Rectal smooth muscle tissue (tissue), 1 donor: ENCODE measurements at regions not wholly inside any gene's neighbourhood (a gene's known extent, or its start where the extent isn't known, plus 50 kb on each side); places are given as distances from the start of the nearest gene placed in this dataset.

Source experiments
- H3K27ac ChIP-seq: one replicate; pipeline ENCODE4 v1.7.0; 2013; ENCODE audit warnings: low read depth, low read length, inconsistent platforms
- H3K27me3 ChIP-seq: one replicate; pipeline ENCODE4 v1.7.0; 2013; ENCODE audit warnings: low read length; ENCODE audit not compliant: control insufficient read depth, insufficient read depth
- H3K36me3 ChIP-seq: one replicate; pipeline ENCODE4 v1.7.0; 2013; ENCODE audit warnings: low read length; ENCODE audit not compliant: control insufficient read depth, insufficient read depth
- H3K4me1 ChIP-seq: one replicate; pipeline ENCODE4 v1.7.0; 2013; ENCODE audit warnings: low read length; ENCODE audit not compliant: control insufficient read depth, insufficient read depth
- H3K4me3 ChIP-seq: one replicate; pipeline ENCODE4 v1.7.0; 2013; ENCODE audit warnings: low read length
- H3K9ac ChIP-seq: one replicate; pipeline ENCODE4 v1.7.0; 2013; ENCODE audit warnings: low read length

DNA sequence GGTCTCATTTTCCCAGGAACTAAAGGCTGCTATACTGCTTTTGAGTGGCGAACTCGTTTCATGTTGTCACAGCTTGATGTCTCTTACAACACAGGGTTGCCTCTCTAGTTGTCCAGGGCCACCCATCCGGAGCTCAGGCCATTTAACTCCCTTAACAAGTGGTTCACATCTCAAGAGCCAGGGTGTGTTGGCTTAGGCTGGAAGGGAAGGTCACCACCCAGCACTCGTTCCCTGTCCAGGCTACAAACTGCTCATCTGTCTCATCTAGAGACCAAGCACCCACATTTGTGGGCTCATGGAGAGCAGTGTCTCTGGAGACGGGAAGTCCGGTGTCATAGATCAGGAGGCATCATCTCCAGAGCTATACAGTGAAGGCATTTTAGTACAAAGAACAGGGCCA is 106.8 kb upstream of the EXOC2 start:
- H3K9ac ChIP-seq, result no peak overlapping the region
- H3K27ac ChIP-seq, result no peak overlapping the region
- H3K4me1 ChIP-seq, result no peaks in the 10 kb centered on the region
- no peaks in the 10 kb centered on the region for H3K36me3 ChIP-seq
- no peak overlapping the region for H3K4me3 ChIP-seq
- H3K27me3 ChIP-seq, result no peaks in the 10 kb centered on the region

DNA sequence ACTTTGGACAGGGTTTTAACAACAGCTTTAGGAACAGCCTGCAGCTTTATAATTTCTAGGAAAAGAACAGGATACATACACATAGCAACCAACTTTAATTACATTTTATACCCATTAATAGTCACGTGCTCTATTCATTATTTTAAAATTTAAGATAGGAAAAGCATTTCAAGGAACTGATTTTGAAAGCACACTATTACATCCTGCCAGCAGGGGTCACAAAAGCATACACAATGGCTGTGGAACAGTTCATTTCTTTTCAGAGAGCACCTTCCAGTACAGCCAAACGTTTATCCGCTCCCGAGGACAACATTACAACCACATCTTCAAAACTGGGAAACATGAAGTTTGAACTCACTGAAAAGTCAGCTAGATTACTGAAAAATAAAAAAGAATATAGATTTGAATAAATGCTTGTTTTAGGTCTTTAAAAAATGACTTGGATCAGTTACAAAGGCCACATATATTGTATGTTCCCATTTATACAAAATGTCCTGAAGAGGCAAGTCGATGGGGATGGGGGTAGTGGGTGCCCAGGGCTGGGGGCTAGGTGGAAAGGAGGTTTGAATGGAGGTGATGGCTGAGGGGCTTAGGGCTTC is 104.6 kb upstream of the EXOC2 start:
- Histone ChIP-seq H3K27ac (no peak overlapping the region), H3K36me3 (no peaks in the 10 kb centered on the region), H3K4me3 (no peak overlapping the region), H3K4me1 (no peaks in the 10 kb centered on the region), H3K27me3 (no peaks in the 10 kb centered on the region), H3K9ac (no peak overlapping the region)

- Histone ChIP-seq H3K36me3 (no peaks in the 10 kb centered on the region), H3K4me3 (no peak overlapping the region), H3K27me3 (no peaks in the 10 kb centered on the region), H3K4me1 (no peaks in the 10 kb centered on the region), H3K9ac (no peak overlapping the region), H3K27ac (no peak overlapping the region)
Observed at GRCh38 chr6:795046-795685, 102.2 kb upstream of the EXOC2 start.

GRCh38 chr6:793261-793660 is 100.3 kb upstream of the EXOC2 start:
- no peak overlapping the region for H3K27ac ChIP-seq
- H3K9ac ChIP-seq, result no peak overlapping the region
- no peak overlapping the region for H3K4me3 ChIP-seq
- H3K27me3 ChIP-seq, result no peaks in the 10 kb centered on the region
- no peaks in the 10 kb centered on the region for H3K4me1 ChIP-seq
- H3K36me3 ChIP-seq, result no peaks in the 10 kb centered on the region

GRCh38 chr6:792662-793061 is 99.7 kb upstream of the EXOC2 start:
- Histone ChIP-seq H3K27me3 (no peaks in the 10 kb centered on the region), H3K27ac (no peak overlapping the region), H3K4me1 (no peaks in the 10 kb centered on the region)

GRCh38 chr6:788058-788457 is 95.1 kb upstream of the EXOC2 start:
- no peaks in the 10 kb centered on the region for H3K4me1 ChIP-seq
- no peak overlapping the region for H3K4me3 ChIP-seq
- no peak overlapping the region for H3K27ac ChIP-seq
- H3K9ac ChIP-seq, result no peak overlapping the region
- H3K36me3 ChIP-seq, result no peaks in the 10 kb centered on the region
- no peaks in the 10 kb centered on the region for H3K27me3 ChIP-seq

More at GRCh38 chr6:792662-793061, 99.7 kb upstream of the EXOC2 start:
- Histone ChIP-seq H3K4me3 (no peak overlapping the region), H3K36me3 (no peaks in the 10 kb centered on the region), H3K9ac (no peak overlapping the region)

DNA sequence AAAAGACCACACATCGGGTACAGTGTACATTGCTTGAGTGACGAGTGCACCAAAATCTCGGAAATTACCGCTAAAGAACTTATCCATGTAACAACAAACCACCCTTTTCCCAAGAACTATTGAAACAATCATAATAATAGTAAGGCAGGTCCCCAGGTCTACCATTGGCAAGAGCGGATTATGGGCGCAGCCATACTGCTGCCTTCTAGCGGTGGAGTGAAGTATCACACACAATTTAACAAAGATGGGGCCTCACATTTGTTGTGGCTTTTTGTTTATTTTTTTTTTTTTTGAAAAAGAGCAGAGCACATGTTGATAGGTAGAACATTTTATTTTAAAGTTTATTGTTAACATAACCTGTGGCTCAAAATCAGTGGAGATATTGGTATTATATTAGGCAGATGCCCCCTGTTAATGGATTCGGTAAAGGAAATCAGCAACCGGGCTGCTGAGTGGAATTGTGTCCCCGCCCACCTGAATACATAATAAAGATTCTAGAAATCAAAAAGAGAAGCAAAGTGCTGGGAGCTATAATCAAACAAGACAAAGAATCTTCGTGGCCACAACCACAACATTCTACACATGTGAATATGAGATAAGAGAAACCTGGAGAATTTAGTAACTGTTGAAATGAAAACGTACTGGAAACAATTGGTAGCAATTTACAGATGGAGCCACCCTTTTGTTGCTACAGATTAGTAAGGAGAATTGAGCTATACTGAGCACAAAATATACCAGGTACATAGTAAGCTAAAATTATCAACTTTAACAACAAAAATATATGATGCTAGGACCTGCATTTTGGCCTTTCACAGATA is 94.2 kb upstream of the EXOC2 start:
- Histone ChIP-seq H3K4me1 (no peaks in the 10 kb centered on the region), H3K9ac (no peak overlapping the region), H3K4me3 (no peak overlapping the region), H3K36me3 (no peaks in the 10 kb centered on the region), H3K27ac (no peak overlapping the region), H3K27me3 (no peaks in the 10 kb centered on the region)

GRCh38 chr6:783966-784735 is 91.2 kb upstream of the EXOC2 start:
- no peak overlapping the region for H3K9ac ChIP-seq
- no peaks in the 10 kb centered on the region for H3K4me1 ChIP-seq
- H3K36me3 ChIP-seq, result no peaks in the 10 kb centered on the region
- no peaks in the 10 kb centered on the region for H3K27me3 ChIP-seq
- H3K4me3 ChIP-seq, result no peak overlapping the region
- no peak overlapping the region for H3K27ac ChIP-seq

- Histone ChIP-seq H3K36me3 (no peaks in the 10 kb centered on the region), H3K4me3 (no peak overlapping the region), H3K27me3 (no peaks in the 10 kb centered on the region), H3K27ac (no peak overlapping the region), H3K9ac (no peak overlapping the region), H3K4me1 (no peaks in the 10 kb centered on the region)
Observed at GRCh38 chr6:782141-782540, 89.2 kb upstream of the EXOC2 start.

DNA sequence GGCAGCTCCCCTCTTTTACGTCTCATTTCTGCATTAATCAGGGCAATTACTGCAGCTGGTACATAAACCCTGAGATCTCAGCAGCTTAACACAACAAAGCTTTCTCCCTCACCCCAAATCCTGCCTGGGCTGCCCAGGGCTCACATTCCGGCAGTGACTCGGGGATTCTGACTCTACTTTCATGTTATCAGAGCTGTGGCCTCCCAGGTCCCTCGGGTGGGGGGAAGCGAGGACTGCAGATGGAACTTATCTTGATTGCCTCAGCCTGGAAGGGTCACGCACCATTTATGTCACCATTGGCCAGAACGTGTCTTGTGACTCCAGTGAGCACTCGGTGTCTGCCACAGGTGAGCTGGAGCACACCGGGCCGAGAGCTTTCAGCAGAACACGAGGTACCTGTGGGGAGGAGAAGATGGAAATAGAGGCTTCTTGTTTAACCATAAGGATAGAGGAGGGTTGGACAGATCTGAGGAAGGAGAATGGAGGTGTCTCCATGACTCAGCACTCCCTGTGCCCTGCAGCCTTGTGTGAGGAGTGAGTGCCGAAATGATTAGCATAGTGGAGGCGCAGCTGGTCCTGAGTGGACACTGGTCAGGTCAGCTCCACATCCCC is 88.5 kb upstream of the EXOC2 start:
- no peak overlapping the region for H3K9ac ChIP-seq
- H3K4me1 ChIP-seq, result no peaks in the 10 kb centered on the region
- H3K36me3 ChIP-seq, result no peaks in the 10 kb centered on the region
- H3K27ac ChIP-seq, result no peak overlapping the region
- H3K4me3 ChIP-seq, result no peak overlapping the region
- no peaks in the 10 kb centered on the region for H3K27me3 ChIP-seq

DNA sequence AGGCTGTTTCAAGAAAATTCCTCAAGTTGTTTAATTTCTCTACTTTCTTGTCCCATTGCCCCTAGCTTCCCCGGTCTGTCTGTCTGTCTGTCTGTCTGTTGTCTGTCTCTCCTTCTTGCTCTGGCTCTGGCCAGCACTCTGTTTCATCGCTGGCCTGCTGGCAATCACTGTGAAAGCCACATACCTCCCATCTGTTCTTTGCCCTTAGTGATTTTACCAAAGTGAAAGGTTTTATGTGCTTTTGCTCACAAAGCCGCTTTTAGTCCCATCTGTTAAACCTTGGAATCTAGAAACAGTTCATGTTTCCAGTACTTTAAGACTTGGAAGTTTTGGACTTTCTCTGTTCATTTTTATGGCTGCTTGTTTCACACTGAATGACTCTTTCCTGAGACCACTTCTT is 87.8 kb upstream of the EXOC2 start:
- Histone ChIP-seq H3K4me1 (no peaks in the 10 kb centered on the region), H3K27ac (no peak overlapping the region), H3K36me3 (no peaks in the 10 kb centered on the region), H3K9ac (no peak overlapping the region), H3K4me3 (no peak overlapping the region), H3K27me3 (no peaks in the 10 kb centered on the region)

GRCh38 chr6:776951-777350 is 84.0 kb upstream of the EXOC2 start:
- H3K4me1 ChIP-seq, result no peaks in the 10 kb centered on the region
- H3K27me3 ChIP-seq, result no peaks in the 10 kb centered on the region
- H3K27ac ChIP-seq, result no peak overlapping the region
- H3K36me3 ChIP-seq, result no peaks in the 10 kb centered on the region
- H3K9ac ChIP-seq, result no peak overlapping the region
- no peak overlapping the region for H3K4me3 ChIP-seq
